ENCODE measurements at regions not wholly inside any gene's neighbourhood (a gene's known extent, or its start where the extent isn't known, plus 50 kb on each side); places are given as distances from the start of the nearest gene placed in this dataset.

DNA sequence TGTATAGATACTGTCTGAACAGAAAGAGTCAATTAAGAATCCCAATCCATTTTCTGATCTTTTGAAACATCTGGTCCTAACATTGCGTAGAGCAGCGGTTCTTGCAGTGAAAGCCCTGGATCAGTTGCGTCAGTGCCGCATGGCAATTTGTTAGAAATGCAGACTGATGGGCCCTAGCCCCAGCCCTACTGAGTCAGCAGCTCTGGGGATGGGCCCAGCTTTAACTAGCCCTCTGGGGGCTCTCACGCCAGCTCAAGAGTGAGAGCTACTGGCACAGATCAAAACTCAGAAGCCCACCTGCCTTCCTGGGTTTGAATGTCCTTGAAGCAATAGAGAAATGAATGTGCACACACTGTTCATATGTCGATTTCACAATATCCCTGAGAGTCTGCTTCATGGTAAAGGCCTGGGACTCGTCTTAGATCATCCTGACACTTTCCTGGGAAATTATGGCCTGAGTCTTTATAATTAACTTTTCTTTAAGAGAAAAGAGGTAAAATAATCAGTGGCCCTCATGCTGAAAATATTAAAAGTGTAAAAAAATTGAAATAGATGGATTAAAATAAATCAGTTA lies 206.8 kb upstream of the TMTC4 start:
- ATAC-seq, result peak; percentile 41; the same call in 1 of the 3 replicates
- POLR2A ChIA-PET, result interaction anchor here (0.6 kb wide), 1 partner anchor 14 kb away, joined by 3 read pairs; no protein-coding TSS in a partner anchor

DNA sequence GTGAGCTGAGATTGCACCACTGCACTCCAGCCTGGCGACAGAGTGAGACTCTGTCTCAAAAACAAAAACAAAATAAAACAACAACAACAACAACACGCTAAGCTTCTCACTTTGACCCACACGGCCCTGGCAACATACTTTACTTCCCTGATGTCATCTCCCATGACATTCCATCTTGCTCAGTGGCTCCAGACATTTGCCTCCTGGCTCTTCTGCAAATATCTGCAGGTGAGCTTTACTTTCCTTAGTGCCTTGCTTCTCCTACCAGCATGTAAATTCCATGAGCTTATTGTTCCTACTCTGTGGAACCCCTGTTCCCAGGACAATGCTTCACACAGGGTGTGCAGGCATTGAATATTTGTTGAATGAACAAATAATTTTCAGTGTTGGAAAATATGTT lies 205.6 kb upstream of the TMTC4 start:
- Histone ChIP-seq H3K27ac (ENCODE audit: extremely low read depth, low read depth, low read length) (no peak overlapping the region), H3K9me1 (ENCODE audit: control insufficient read depth, insufficient read depth, low read length) (no peaks in the 10 kb centered on the region), H3K9ac (ENCODE audit: insufficient read depth in 1 of 2, low read depth in 2 of 2, low read length in 2 of 2) (no peak overlapping the region), H3K4me2 (ENCODE audit: insufficient read depth, low read length) (no peak overlapping the region), H3K79me2 (ENCODE audit: control insufficient read depth, insufficient read depth, low read length) (no peaks in the 10 kb centered on the region), H3K27me3 (ENCODE audit: control insufficient read depth in 2 of 2, insufficient read depth in 2 of 2, low read length in 2 of 2) (no peaks in the 10 kb centered on the region), H3K9me3 (replicated peaks; ENCODE audit: control insufficient read depth, insufficient read depth, low read depth, low read length) (no peaks in the 10 kb centered on the region), H3K36me3 (ENCODE audit: control insufficient read depth, insufficient read depth, low read length) (no peaks in the 10 kb centered on the region), H2AFZ (ENCODE audit: low read depth, low read length) (no peak overlapping the region), H3K4me3 (no peak overlapping the region), H3K4me1 (replicated peaks in 1 of 2; ENCODE audit: control insufficient read depth in 2 of 2, insufficient read depth in 2 of 2, low read length in 2 of 2) (no peaks in the 10 kb centered on the region), H4K20me1 (replicated peaks; ENCODE audit: control insufficient read depth, insufficient read depth, low read length) (no peaks in the 10 kb centered on the region)
- ATAC-seq (no peak), FAIRE-seq (no peak), DNase-seq (ENCODE audit: extremely low read depth in 1 of 4, low spot score in 3 of 4) (no peak)
- in situ Hi-C loops (cut with MboI) (no loop called here), intact Hi-C loops (cut with micrococcal nuclease) (no loop called here)
- CTCF ChIA-PET (ENCODE audit: low intra/inter-chr PET ratio), result no interaction called here
- POLR2A ChIA-PET, result no interaction called here
- 0% methylated on average over 2 of the region's 3 CpGs for WGBS (ENCODE audit: insufficient coverage, low coverage, missing lambda C conversion rate)
- BruUV-seq (replicated peaks), result no TSS peak
- TF ChIP-seq USF1 (CRISPR knock-in tag; IDR thresholded peaks at IDR 0.05) (no peak), DMBX1 (CRISPR knock-in tag; IDR thresholded peaks at IDR 0.05; ENCODE audit: borderline replicate concordance) (no peak)
- TF ChIP-seq, protein P1, sequence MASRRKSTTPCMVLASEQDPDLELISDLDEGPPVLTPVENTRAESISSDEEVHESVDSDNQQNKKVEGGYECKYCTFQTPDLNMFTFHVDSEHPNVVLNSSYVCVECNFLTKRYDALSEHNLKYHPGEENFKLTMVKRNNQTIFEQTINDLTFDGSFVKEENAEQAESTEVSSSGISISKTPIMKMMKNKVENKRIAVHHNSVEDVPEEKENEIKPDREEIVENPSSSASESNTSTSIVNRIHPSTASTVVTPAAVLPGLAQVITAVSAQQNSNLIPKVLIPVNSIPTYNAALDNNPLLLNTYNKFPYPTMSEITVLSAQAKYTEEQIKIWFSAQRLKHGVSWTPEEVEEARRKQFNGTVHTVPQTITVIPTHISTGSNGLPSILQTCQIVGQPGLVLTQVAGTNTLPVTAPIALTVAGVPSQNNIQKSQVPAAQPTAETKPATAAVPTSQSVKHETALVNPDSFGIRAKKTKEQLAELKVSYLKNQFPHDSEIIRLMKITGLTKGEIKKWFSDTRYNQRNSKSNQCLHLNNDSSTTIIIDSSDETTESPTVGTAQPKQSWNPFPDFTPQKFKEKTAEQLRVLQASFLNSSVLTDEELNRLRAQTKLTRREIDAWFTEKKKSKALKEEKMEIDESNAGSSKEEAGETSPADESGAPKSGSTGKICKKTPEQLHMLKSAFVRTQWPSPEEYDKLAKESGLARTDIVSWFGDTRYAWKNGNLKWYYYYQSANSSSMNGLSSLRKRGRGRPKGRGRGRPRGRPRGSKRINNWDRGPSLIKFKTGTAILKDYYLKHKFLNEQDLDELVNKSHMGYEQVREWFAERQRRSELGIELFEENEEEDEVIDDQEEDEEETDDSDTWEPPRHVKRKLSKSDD (conservative IDR thresholded peaks at IDR 0.05; ENCODE audit: low read length), result no peak
- TF ChIP-seq, protein P2, sequence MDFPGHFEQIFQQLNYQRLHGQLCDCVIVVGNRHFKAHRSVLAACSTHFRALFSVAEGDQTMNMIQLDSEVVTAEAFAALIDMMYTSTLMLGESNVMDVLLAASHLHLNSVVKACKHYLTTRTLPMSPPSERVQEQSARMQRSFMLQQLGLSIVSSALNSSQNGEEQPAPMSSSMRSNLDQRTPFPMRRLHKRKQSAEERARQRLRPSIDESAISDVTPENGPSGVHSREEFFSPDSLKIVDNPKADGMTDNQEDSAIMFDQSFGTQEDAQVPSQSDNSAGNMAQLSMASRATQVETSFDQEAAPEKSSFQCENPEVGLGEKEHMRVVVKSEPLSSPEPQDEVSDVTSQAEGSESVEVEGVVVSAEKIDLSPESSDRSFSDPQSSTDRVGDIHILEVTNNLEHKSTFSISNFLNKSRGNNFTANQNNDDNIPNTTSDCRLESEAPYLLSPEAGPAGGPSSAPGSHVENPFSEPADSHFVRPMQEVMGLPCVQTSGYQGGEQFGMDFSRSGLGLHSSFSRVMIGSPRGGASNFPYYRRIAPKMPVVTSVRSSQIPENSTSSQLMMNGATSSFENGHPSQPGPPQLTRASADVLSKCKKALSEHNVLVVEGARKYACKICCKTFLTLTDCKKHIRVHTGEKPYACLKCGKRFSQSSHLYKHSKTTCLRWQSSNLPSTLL (IDR thresholded peaks at IDR 0.05), result no peak
- TF ChIP-seq, protein P3, sequence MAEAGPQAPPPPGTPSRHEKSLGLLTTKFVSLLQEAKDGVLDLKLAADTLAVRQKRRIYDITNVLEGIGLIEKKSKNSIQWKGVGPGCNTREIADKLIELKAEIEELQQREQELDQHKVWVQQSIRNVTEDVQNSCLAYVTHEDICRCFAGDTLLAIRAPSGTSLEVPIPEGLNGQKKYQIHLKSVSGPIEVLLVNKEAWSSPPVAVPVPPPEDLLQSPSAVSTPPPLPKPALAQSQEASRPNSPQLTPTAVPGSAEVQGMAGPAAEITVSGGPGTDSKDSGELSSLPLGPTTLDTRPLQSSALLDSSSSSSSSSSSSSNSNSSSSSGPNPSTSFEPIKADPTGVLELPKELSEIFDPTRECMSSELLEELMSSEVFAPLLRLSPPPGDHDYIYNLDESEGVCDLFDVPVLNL (CRISPR knock-in tag; IDR thresholded peaks at IDR 0.05; ENCODE audit: low read depth), result no peak

More for the DNA sequence above, 206.8 kb upstream of the TMTC4 start:
- 0% methylated on average over 7 of the region's 7 CpGs for WGBS (ENCODE audit: insufficient coverage, low coverage, missing lambda C conversion rate)
- Histone ChIP-seq H3K9me3 (replicated peaks; ENCODE audit: control insufficient read depth, insufficient read depth, low read depth, low read length) (no peaks in the 10 kb centered on the region), H4K20me1 (replicated peaks; ENCODE audit: control insufficient read depth, insufficient read depth, low read length) (no peaks in the 10 kb centered on the region), H3K79me2 (ENCODE audit: control insufficient read depth, insufficient read depth, low read length) (no peaks in the 10 kb centered on the region), H3K4me1 (replicated peaks in 1 of 2; ENCODE audit: control insufficient read depth in 2 of 2, insufficient read depth in 2 of 2, low read length in 2 of 2) (no peaks in the 10 kb centered on the region), H3K27me3 (ENCODE audit: control insufficient read depth in 2 of 2, insufficient read depth in 2 of 2, low read length in 2 of 2) (no peaks in the 10 kb centered on the region), H3K27ac (ENCODE audit: extremely low read depth, low read depth, low read length) (no peak overlapping the region), H3K9me1 (ENCODE audit: control insufficient read depth, insufficient read depth, low read length) (no peaks in the 10 kb centered on the region), H3K4me2 (ENCODE audit: insufficient read depth, low read length) (no peak overlapping the region), H3K4me3 (no peak overlapping the region), H2AFZ (ENCODE audit: low read depth, low read length) (no peak overlapping the region), H3K36me3 (ENCODE audit: control insufficient read depth, insufficient read depth, low read length) (no peaks in the 10 kb centered on the region), H3K9ac (ENCODE audit: insufficient read depth in 1 of 2, low read depth in 2 of 2, low read length in 2 of 2) (no peak overlapping the region)
- DNase-seq (ENCODE audit: extremely low read depth in 1 of 4, low spot score in 3 of 4), result no peak
- intact Hi-C loops (cut with micrococcal nuclease) (no loop called here), in situ Hi-C loops (cut with MboI) (no loop called here)
- CTCF ChIA-PET (ENCODE audit: low intra/inter-chr PET ratio), result no interaction called here
- no peak for TF ChIP-seq TAF9B (IDR thresholded peaks at IDR 0.05; ENCODE audit: partially characterized antibody)
- TF ChIP-seq HNRNPLL (IDR thresholded peaks at IDR 0.05; ENCODE audit: low read depth, low read length, poor library complexity, severe bottlenecking), result peak; percentile 28
- no TSS peak for BruUV-seq (replicated peaks)
- FAIRE-seq, result no peak
